ENCODE measurements at regions not wholly inside any gene's neighbourhood (a gene's known extent, or its start where the extent isn't known, plus 50 kb on each side); places are given as distances from the start of the nearest gene placed in this dataset.
"Not testable (repeated sequence)": the region's sequence is repeated elsewhere in the genome, so short reads cannot be mapped to it uniquely, and the experiment has no call there.

DNA sequence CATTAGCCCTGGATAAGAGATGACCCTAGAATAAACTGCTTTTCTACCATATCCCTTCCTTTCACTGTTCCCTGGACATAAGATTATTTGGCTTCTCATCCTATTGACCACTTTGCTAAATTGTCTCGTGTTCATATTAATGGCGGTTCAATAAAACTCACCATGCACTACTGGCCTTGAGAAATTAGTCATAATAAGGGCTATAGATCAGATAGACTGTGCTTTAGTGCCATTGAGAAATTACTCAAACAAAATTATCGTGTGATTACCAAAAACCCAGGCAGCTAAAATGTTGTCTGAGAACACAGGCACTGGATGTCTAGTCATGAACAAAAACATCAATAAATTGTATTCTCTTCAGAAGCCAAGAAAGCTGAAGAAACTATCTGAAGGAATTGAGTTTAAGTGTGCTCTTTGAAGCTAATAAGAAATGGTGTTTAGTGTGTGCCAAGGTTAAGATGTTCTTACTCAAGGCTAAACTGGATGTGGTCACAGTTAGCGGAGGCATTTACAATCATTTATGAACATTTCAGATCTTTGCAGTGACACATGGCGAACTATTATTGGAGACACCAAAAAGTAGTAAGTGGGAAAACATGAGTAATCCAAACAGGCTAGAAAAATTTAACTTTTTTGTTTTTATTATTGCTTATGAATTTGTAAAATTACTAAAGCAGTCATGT is 460.4 kb upstream of the RORB start:
- no peak for DNase-seq

DNA sequence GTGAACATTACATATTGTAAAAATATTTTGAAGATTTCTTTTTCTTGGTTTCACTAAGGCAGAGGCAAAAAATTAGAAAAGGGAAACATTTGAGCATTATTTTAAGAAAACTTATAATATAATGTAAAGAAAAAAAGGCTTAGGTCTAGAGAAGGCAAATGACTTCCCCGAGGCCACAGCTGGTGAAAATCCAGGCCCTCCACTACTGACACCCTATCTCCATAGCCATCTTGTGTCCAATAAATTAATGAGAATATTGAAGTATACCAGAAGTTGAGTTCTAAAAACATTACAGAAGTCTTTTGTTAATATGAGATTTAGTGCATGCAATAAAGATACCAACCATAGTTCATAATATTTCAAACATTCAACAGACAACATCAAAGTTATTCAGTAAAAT is 459.9 kb upstream of the RORB start:
- DNase-seq: no peak

DNA sequence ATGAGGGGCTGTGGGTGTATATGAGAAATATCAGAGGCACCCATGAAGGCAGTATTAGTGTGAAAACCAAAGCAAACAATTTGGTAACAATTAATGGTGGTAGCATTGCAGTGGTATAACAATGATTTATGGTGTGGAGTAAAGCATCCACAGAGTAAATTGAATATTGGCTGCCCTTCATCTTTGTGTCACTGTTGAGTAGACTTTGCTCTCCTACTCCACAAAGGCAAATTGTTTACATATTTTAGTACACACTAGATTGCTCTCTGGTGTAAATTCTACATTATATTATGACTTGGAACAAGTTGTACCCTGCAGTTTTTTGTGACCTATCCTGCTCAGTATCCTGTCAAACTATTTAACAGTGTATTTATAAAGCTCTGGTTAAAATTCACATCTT is 455.5 kb upstream of the RORB start:
- DNase-seq: no peak

DNA sequence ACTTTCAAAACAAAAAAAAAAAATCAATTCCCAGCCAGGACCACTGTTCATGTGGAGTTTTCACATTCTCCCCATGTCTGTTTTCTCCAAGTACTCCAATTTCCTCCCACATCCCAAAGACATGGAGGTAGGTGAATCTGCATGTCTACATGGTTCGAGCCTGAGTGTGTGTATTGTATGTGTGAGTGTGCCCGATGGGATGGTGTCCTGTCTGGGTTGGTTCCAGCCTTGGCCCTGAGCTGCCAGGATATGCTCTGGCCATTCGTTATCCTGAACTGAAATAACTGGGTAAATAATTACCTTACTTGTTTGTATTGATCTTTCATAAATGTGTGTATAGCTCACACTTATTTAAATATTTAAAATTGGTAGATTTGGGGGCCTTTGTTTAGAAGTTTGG is 452.3 kb upstream of the RORB start:
- DNase-seq: no peak

DNA sequence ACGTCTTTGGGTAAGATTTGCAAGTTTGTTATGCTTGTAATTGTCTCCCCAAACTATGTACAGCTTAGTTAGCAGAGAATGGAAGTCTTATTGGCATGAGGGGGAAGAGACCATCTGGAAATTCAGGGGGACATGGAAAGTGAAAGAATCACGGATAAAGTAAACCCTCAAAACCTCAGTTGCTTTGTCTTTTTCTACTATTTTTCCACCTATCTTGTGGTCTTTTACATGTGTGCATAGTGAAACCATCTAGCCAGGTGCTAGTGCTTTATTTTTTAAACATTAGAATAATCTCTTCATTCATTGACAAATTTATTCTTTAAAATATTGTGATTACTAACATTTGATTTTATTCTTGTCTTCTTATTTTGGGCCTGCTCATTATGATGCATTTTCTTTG is 441.1 kb upstream of the RORB start:
- DNase-seq: no peak

DNA sequence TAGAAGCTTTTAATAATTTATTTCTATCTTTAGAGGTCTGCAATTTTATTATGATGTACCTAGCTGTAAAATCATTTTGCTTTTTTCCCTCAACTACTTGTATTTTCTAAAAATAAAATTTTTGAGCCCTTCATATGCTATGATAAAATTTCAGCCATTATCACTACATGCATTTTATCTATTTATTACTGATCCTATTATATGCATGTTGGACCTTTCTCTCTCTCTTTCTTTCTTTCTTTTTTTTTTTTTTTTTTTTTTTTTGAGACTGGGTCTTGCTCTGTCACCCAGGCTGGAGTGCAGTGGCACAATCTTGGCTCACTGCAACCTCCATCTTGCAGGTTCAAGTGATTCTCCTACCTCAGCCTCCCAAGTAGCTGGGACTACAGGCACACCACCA is 440.1 kb upstream of the RORB start:
- DNase-seq: not testable (repeated sequence)

DNA sequence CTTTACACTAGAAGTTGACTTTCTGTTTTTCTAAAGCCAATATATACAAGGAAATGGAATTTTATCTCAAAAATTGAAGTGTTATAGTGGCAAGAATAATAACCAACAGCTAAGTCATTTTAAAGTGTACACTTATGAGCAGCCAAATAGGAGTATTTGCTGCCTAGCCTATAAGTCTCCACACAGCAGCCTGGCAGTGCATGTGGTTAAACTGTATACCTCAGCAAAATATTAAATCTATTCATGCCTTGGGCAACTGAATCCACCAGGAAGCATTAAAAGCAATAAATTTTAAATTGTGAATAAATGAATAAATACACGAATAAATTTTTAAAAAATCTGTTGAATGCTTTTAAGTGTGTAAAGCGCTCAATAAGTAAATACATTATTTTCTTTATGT is 432.4 kb upstream of the RORB start:
- DNase-seq: no peak

DNA sequence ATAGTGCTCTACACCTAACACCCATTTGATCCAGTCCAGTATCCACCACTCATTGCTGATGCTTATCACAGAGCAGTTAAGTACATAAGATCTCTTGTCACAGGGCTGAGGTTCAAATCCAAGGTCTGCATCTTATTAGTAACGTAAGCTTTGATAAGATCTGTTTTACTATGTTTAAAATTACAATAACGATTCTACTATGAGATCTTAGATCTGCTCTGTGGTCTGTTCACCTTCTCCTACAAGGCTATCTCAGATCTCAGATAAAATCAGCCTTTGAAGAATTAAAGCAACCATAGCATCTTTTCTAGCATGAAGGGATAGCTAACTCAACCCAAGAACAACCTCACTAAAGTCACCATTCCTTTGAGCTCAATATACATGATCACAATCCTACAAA is 431.0 kb upstream of the RORB start:
- DNase-seq: no peak

DNA sequence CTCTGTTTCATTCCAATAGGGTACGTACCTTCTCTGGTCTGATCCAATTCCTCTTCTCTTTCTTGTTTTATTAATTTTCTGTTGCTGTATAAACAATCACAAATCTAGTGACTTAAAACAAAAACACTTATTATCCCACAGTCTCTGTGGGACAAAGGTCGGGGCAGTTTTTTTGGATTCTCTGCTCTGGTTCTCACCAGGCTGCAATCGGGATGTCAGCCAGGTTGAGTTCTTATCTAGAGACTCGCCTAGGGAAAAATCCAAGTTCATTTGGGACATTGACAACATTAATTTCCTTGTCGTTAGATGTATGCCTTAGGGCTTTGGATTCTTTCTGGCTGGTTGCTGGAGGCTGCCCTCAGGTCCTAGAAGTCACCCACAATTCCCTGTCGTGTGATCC is 430.5 kb upstream of the RORB start:
- DNase-seq: no peak

DNA sequence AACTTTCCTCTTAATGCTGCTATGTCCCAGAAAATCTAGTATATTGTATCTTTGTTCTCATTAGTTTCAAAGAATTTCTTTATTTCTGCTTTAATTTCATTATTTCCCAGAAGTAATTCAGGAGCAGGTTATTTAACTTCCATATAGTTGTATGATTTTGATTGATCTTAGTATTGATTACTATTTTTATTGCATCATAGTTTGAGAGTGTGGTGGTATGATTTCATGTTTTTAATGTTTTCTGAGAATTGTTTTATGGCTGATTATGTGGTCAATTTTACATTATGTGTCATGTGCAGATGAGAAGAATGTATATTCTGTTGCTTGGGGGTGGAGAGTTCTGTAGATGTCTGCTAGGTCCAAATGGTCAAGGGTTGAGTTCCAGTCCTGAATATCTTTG is 425.6 kb upstream of the RORB start:
- no peak for DNase-seq

DNA sequence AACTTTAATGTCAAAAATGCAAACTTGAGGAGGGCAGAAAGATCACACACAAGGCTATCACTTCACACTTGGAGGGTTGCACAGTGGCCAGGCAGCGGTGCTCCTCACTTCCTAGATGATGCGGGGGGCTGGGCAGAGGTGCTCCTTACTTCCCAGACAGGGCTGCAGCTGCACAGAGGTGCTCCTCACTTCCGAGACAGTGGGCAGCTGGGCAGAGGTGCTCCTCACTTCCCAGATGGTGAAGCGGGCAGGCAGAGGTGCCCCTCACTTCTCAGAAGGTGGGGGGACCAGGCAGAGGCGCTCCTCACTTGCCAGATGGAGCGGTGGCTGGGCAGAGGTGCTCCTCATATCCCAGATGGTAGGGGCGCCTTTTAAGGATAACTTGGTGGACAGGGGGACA is 423.2 kb upstream of the RORB start:
- no peak for DNase-seq

DNA sequence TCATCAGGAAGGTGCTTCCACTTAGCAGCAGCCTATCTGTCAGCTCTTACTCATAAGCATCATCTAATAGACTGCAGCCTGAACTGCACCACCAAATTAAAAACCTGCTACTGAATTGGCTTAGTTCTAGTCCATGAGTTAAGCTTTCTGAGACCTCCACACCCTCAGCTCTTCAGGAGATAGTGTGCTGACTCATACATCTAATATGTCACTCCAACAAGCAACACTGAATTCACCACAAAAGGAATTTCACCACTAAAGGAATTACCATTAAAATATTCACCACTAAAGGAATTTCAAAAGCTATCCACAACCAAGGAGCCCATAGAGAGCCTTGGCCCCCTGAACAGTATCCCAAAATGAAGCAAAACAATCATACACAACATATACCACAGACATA is 418.5 kb upstream of the RORB start:
- no peak for DNase-seq

DNA sequence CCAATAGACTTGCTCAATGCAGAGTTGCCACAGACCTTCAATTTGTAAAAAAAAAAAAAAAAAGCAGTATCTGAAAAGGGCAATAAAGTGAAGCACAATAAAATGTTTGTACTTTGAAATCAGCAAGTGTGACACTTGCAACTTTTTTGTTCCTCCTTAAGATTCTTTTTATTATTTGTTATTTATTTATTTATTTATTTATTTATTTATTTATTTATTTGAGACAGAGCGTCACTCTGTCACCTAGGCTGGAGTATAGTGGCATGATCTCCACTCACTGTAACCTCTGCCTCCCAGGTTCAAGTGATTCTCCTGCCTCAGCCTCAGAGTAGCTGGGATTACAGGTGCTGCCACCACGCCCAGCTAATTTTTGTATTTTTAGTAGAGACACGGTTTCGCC is 416.5 kb upstream of the RORB start:
- not testable (repeated sequence) for DNase-seq

DNA sequence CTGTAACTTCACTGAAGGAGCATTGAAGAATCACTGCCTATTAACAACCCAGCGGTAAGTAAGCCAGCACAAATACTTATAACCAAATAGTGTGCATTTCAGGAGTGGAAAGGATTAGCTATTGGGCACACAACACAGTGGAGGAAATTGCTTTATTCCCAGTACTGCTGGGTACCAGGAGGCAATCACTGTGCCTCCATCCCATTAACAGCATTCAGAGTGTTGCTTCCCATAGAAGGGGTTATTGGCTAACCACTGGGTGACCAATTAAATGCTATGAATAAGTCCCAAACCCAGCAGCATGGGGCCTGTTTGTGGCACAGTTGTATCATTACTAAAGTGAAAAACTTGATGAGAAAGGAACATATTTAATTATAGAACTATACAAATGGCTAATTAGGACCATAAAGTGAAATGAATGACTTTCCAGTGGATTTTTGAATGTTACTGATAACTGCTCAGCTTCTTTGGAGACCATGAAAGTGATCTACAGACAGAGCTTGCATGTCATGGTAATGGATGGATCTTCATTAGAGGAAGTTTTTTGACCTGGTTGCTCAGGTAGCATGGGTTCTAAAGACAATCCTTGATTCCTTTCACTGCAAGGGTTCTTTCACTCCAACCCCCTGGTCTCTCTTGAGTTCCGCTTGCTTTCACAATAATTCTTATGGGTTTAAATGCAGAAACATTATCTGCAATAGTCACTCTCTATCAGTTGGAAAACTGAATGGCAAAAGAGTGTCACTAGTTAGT is 413.3 kb upstream of the RORB start:
- no peak for DNase-seq

DNA sequence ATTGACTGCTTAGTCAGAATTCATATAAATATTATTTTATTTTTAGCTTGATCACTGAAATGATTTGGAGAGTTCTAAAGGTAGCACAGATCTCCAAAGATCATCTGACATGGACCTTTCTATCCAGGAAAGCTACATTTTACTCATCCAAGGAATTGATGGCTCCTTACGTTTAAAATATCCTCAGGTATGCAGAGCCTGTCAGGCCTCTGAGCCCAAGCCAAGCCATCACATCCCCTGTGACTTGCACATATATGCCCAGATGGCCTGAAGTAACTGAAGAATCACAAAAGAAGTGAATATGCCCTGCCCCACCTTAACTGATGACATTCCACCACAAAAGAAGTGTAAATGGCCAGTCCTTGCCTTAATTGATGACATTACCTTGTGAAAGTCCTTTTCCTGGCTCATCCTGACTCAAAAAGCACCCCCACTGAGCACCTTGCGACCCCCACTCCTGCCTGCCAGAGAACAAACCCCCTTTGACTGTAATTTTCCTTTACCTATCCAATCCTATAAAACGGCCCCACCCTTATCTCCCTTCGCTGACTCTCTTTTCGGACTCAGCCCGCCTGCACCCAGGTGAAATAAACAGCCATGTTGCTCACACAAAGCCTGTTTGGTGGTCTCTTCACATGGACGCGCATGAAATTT is 411.6 kb upstream of the RORB start:
- not testable (repeated sequence) for DNase-seq

DNA sequence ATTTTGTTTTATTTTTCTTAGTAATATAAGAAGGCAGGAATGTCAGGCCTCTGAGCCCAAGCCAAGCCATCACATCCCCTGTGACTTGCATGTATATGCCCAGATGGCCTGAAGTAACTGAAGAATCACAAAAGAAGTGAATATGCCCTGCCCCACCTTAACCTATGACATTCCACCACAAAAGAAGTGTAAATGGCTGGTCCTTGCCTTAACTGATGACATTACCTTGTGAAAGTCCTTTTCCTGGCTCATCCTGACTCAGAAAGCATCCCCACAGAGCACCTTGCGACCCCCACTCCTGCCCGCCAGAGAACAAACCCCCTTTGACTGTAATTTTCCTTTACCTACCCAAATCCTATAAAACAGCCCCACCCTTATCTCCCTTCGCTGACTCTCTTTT is 406.2 kb upstream of the RORB start:
- not testable (repeated sequence) for DNase-seq

DNA sequence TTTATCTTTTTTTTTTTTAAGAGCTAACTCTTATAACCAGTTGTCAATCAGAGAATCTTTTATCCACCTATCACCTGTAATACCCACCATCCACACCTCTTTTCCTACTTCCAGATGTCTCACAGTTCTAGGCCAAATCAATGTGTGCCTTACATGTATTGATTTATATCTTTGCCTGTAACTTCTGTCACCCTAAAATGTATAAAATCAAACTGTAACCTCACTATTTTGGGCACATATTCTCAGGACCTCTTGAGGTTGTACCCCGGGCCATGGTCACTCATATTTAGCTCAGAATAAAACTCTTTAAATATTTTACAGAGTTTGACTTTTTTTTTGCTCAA is 404.7 kb upstream of the RORB start:
- DNase-seq: no peak

DNA sequence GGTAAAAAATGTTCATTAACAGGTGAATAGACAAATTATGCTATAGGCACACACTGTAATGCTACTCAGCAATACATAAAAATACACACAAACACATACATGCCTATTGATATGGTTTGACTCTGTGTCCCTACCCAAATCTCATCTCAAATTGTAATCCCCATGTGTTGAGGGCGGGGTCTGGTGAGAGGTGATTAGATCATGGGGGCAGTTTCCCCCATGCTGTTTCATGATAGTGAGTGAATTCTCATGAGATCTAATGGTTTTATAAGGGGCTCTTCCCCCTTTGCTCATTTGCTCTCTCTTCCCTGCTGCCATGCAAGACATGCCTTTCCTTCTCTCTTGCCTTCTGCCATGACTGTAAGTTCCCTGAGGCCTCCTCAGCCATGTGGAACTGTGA is 403.1 kb upstream of the RORB start:
- not testable (repeated sequence) for DNase-seq

DNA sequence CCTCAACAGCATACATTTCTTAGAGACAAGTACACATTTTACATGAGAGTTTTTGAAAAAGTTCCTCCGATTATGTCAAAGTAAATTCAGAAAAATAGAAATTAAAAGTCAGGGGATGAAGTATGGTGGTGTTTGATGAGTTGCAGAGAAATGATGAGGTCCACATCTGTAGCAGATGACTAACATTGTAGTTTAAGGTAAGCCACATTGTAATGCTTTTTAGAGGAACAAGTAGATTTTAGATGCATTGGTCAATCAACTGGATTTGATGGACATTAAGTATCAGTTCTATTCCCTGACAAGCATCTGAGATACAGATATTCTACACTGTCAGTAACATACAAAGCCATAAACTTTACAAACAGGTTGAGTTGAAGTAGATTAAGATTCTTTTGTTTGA is 402.4 kb upstream of the RORB start:
- DNase-seq: no peak

DNA sequence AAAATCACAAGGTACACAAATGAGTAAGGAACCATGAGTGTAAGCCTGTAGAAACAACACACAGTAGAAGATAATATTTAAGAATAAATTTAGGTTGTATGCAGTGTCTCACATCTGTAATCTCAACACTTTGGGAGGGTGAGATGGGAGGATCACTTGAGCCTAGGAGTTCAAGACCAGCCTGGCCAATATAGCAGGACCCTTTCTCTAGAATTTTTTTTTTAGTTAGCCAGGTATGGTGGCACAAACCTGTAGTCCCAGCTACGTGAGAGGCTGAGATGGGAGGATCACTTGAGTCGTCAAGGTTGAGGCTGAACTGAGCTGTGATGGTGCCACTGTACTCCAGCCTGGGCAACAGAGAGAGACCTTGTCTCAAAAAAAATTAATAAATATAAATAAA is 401.2 kb upstream of the RORB start:
- no peak for DNase-seq

DNA sequence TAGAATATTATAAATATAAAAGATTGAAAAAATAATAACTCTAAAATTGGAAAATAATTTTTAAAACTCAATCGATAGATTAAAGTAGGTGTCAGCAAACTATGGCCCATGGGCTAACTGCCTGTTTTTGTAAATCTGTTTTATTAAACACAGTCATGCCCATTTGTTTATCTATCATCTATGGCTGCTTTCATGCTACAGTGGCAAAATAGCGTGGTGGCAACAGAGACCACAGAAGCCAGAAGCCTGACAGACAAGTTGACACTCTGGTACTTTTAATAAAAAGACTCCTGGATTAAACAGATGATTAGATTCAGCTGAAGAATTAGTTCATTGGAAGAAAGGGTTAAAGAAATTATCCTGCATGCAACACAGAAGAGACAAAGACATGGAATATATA is 400.7 kb upstream of the RORB start:
- no peak for DNase-seq

DNA sequence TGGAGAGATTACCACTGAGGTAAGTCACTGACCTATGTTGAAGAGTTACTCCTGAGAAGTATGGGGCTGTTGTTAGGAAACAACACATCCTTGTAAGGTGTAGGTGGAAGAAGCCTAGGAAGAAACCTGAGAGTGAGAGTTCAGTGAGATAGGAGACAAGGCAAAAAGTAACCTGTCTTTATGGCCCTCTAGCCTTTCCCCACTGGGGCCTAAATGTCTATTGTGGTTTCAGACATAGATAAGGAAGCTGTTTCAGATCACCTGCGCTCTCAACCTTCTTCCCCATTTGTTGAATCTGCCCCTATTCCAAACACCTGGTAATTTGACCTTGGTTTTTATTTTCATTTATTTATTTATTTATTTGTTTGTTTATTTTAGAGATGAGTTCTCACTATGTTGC is 397.1 kb upstream of the RORB start:
- DNase-seq: no peak

DNA sequence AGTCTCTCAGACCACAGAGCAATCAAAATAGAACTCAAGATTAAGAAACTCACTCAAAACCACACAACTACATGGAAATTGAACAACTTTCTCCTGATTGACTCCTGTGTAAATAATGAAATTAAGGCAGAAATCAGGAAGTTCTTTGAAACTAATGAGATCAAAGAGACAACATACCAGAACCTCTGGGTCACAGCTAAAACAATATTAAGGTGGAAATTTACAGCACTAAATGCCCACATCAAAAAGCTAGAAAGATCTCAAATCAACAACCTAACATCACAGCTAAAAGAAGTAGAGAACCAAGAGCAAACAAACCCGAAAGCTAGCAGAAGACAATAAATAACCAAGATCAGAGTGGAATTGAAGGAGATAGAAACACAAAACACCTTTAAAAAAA is 395.0 kb upstream of the RORB start:
- DNase-seq: not testable (repeated sequence)

DNA sequence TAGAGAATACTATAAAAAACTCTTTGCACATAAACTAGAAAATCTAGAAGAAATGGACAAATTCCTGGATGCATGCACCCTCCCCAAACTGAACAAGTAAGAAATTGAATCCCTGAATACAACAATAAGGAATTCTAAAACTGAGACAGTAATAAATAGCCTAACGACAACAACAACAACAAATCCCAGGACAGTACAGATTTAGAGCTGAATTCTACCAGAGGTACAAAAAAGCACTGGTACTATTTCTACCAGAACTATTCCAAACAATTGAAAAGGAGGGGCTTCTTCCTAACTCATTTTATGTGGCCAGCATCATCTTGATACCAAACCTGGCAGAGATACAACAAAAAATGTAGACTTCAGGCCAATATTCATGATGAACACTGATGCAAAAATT is 394.4 kb upstream of the RORB start:
- DNase-seq: no peak

DNA sequence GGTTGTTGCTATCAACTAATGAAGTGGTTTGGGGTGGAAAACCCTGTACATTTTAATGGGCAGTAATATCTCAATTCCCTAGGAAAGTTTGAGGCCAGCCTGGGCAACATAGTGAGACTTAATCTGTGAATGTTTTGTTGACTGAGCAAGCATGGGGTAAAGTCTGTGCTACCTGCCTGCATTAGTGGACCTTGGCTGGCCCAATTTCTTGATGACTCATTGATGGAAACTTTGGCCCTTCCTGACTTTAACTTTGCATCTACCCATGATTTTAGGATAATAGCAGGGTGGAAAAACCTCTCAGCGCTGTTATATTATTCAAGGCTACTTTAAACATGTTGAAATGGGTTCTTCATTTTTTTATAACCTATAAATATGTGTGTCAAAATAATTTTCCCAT is 389.4 kb upstream of the RORB start:
- no peak for DNase-seq
